ENCODE measurements at regions not wholly inside any gene's neighbourhood (a gene's known extent, or its start where the extent isn't known, plus 50 kb on each side); places are given as distances from the start of the nearest gene placed in this dataset.

DNA sequence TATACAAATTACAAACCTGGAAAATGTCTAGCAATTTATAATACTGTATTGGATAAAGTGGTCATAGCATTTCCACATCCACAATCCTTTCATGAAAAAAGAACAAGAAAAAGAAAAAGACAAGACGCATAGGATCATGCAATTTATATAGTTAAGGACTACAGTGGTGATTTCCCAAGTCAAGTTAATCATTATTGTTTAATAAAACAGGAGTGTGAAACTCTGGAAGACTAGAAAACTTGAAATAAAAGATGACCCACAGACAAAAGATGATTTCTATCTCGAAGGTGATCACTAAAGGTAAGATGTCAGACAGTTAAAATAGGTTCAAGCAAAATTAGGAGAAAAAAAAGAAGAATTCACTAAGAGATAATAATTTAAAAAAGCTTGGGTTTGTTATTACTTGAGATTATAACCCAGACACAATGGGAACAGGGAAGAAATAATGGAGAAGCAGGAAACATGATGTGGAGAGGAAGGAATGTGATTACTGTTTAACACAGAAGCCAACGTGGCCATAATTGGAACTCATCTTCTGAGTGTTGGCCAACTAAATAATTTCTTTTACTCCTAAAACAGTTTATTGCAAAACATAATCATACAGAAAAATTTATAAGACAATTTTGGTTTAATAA, 441.2 kb upstream of the ANO3 start:
- no peak for DNase-seq (ENCODE audit: low spot score)

DNA sequence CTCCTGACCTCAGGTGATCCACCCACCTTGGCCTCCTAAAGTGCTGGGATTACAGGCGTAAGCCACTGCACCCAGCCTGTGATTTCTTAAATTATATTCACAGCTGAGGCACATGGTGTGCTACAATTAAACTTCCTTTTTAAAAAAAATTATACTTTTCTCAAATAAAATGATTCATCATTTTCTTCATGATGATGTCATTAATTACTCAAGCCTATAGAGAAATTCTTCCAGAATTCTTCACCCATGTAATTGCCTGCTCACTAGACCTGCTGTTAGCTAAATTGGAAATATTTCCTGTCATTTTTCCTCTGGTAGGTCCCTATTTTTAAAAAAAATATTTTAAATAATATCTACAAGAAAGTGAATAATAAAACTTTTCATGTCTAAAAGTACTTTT, 440.0 kb upstream of the ANO3 start:
- no peak for DNase-seq (ENCODE audit: low spot score)

DNA sequence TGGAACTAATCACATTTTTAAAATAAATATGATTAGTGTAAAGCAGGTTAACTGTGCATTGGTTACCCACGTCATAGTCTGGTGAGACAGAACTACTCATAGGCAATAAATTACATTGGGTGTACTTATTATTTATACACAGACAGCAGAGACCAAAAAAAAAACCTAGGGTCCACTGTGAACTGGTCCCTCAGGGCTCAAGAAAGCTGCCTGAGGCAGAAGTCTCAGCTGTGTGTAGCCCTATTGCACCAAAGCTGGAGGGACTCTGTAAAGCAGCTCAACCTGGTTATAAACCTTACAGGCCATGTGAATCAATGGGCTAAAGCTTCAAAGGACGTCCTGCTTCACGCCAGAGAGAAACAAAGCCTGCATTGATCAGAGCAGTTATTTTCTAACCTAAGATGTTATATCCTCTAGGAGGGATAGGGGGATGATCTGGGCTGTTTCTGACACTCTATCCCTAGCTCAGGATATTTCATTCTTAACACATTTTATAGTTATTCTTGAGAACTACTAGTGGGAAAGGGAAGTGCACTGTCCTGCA, 432.2 kb upstream of the ANO3 start:
- DNase-seq (ENCODE audit: low spot score): no peak

DNA sequence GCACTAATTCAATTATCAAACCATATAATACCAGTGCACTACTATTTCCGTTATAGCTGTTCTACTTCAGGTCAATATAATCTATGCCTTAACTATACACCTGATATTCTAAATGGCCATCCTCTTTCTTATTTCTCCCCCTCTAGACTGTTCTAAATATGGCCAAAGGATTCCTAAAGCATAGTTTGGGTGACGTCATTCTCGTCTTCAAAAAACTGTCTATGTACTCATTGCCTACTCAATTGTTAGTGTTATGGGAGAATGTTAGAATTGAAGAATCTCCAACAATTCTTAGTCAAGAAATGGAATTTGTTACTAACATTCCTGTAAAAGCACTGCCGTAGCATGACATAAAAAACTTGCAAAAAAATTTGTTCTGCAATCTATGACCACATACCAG, 431.1 kb upstream of the ANO3 start:
- no peak for DNase-seq (ENCODE audit: low spot score)

DNA sequence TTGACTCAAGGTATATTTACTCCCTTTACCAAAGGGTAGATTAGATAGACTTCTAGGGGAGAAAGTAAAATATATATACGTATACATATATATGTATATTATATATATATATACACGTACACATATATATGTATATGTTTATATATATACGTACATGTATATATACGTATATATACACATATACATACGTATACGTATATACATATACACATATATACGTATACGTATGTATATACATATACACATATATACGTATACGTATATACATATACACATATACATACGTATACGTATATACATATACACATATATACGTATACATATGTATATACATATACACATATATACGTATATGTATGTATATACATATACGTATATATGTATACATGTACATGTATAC, 430.5 kb upstream of the ANO3 start:
- no peak for DNase-seq (ENCODE audit: low spot score)

DNA sequence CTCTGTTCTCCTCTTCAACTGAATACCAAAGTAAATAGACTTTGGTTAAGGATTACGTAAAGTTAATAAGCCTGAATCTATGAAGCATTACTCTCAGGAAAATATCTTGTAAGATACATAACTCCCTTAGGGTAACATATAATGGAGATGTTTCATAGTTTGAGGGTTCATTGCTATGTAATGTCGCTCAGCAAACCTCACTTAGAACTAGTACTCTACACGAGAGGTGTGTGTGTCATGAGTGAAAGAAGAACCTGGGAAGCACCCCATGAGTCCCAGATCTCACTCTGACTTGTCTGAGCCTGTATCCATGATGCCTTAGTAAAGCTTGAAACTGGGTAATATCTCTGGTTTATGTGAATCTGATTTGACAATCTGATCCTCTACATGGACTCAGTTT, 429.5 kb upstream of the ANO3 start:
- DNase-seq (ENCODE audit: low spot score): no peak

DNA sequence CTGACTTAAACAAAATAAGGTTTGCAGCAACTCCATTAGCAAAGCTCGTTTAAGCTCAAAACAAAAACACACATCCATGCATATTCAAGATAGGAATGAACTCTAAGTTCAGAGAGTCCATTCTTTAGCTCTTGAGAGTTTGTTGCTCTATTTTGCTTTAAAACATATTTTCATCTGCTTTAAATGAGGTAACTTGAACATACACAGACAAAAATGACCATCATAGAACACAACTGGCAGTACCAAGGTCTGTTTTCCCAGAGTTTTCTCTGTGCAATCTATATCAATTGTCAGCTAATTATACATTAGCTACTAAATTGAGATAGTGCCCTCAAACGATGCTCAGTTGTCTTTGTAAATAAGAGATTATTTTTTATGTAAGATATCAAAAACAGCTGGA, 423.2 kb upstream of the ANO3 start:
- DNase-seq (ENCODE audit: low spot score): no peak

DNA sequence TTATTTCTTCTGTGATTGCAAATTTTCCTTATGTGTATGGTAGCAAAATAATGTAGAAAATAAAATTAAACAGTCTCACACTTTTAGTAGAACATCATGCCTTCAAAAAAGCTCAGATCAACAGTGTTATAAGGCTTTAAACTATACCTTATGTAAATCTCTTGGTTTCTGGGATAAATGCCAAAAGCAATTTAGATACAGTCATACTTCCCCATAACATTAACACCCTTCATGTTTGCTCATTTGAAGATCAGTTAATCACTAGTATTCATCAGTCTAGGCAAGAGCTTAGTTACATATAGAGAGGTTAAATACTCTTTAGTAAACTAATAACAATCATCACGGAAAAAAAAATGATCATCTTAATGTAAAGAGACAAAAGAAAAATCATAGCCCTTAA, 421.8 kb upstream of the ANO3 start:
- no peak for DNase-seq (ENCODE audit: low spot score)

DNA sequence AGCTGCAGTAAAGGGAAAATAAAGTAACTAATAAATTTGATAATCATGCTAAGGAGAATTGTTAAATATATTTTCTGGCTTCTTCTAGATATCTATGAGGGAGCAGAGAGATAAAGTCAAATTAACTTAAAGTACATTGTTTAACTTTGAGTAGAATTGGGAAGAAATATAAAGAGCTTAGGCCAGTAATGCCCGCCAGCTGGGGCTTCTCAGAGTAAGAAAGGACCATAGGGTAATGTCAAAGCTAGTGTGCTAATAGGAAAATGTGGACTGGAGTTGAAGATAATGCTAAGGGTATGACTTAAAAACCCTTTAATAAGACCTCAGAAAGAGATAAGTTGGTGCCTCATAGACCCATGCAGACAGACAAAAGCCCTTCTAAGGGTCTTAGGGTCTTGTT, 411.6 kb upstream of the ANO3 start:
- DNase-seq (ENCODE audit: low spot score): no peak

DNA sequence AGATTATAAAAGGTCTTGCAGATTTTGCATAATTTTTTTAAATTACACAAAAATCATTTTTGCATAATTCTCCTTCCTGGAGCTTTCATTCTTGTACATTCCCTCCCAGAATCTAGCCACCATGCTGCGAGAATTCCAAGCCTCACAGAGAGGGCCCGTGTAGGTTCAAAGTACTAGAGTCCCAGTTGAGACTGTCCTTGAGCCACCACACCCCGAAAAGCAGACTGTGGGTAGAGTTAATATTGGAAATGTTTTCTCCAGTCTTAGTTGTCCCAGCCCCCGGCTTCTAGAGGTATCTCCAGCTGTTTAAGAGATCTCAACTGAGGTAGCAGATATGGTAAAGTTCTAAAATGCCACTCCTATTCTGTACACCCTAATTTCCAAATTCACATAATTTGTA, 407.3 kb upstream of the ANO3 start:
- no peak for DNase-seq (ENCODE audit: low spot score)

DNA sequence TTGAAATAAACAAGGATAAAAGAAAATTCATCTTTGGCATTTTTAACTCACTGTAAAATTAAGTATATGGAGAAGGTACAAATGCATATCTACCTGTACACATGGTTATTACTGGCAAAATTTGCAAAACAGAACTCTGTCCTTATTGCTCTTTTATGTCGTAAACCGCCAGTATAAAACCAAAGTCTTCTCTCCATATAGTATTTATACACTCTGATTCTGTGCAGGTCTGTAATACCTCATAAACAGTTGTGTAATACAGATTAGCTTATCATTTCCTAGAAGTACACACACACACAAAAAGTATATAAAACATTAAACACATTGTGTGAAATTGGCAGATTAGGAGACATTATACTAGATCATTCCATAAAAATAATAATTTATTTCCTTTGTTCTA, 406.6 kb upstream of the ANO3 start:
- DNase-seq (ENCODE audit: low spot score): no peak

DNA sequence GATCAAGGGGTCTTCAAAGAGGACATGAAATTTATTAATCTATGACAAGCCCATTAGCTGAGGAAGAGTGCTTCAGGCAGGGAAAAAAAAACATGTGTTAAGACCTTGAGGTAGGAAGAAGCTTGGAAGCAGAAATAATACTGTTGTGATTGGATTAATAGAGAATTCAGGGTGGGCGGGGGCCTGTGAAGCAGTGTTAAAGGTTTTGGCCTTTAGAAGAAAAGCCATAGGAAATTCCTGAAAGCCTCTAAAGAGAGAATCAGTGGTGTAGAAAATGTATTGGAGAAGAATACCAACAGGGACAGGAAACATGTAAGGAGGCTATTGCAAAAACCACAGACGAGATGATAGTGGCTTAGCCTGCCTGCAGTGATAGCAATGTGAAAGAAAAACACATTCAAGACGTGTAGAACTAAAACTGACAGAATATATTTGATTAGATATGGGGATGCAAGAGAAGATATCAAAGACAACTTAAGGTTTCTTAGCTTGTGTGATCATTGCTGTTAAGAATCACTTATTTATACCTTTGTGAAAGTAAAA, 404.4 kb upstream of the ANO3 start:
- no peak for DNase-seq (ENCODE audit: low spot score)

DNA sequence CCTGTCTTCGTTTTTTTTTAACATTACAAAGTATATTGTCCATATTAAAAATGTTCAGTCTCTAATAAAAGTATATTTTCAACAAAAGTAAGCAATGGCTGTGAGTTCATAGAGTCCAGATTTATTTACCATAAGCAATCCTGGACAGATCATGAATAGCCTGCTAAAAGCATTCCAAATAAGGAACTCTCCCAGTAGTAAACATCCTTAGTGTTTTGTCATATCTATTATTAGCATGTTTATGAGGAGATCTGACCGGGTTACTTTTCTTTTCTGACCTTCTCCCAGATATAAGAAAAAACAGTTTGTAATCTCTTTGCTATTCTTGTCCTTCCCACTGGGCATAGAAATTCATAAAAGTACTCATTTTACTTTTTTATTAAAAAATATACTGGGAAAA, 403.9 kb upstream of the ANO3 start:
- DNase-seq (ENCODE audit: low spot score): no peak

DNA sequence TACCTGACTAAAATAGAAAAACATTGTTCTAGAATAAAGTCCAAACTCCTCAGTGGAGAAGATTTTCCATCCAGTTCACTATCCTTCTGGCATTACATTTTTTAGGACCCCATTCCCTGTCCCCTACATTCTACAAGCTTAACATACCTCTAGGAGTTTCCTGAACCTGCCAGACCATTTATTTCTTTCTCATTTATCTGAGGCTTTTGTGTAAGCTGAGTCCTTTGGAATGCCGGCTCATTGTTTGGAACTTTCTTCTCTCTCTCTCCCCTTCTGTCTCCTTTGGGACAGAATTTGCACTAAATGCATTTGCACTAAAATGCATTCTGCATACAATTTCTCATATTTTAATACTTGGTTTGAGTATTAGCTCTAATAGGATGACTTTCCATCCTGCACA, 393.0 kb upstream of the ANO3 start:
- DNase-seq (ENCODE audit: low spot score): no peak

DNA sequence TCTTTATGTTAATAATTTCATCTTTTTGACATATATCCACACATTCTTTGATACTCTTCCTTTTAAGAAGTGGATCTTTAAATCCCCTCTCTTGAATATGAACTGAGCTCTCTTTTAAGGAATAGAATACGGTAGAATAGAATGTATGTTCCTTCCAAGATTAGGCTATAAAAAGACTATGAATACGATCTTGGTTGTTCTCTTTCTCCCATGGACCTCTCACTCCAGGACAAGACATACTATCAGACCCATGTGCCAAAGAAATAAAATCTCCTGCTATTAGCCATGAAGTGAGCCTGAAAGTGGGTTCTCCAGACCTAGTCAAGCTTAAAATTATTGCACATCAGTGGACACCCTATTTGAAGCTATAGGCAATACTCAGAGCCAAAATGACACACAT, 392.2 kb upstream of the ANO3 start:
- DNase-seq (ENCODE audit: low spot score): no peak

DNA sequence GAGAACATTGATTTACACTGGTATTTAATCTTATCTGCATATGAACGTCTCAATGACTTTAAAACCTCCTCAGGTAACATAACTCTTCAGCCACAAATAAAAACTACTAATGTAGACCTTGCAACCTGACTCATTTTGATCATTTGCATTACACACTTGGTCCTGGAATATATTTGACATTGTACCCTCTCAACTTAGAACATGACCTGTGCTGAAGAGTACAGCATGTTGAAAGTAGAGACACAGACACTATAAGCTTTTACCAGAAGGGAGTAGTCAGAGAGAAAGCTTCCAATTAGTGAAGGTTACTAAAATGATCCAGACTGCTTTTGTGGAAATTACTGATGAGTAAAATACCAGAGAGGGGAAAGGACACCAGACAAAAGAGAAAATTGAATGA, 390.6 kb upstream of the ANO3 start:
- DNase-seq (ENCODE audit: low spot score): no peak

DNA sequence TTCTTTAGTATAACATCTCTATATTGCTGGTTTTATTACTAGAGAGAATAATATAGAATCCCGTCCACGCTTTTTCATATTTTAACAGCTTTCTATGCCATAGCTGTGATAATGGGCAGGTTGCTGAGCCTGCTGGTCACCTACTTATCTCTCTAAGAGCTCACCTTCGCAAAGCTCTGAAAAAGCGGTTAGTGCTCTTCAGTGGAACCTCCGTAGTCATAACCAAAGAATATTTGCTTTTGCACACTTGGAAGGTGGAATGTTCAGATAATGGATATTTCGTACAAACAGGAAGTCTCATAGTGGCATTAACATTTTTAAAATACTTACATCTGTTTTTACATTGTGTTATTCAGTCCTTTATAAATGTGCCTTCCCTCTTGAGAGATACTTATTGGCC, 388.9 kb upstream of the ANO3 start:
- DNase-seq (ENCODE audit: low spot score): no peak

DNA sequence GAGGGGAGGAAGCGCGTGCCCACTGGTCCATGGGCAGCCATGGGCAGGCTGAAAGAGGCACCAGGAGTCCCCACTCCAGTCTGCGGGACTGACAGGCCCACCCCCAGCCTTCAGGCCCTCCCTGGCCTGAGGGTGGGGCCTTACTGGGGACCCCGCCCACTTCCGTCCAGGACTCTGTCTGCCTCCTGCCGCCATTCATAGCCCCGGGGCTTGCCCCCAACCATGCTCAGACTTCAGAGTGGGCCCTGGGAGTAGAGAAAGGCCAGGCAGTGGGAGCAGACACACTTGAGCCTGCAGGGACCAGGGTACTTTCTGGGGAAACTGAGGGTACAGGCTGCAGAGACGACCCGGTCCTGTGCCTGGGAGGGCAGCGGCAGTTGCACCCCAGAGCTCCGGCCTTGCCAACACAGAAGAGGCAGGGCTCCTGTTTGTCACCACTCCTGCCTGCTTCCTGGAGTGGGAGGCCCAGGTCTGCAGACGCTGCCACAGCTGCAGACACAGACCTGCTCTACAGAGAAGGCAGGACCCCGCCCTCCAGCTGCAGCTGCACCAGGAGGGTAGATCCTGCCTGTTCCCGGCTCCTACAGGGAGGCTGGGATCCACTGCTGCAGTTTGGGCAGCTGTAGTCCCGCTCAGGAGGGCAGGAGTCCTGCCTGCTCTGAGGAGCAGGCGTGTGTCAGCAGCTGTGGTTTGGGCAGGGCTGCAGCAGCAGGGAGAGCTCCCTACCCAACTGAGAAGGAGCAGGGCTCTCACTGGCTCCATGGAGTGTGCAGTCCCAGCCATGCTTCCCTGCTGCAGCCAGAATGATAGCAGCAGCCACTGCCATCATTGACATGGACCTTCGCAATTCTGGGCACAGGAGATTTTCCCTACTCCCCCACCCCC, 387.9 kb upstream of the ANO3 start:
- DNase-seq (ENCODE audit: low spot score): no peak

DNA sequence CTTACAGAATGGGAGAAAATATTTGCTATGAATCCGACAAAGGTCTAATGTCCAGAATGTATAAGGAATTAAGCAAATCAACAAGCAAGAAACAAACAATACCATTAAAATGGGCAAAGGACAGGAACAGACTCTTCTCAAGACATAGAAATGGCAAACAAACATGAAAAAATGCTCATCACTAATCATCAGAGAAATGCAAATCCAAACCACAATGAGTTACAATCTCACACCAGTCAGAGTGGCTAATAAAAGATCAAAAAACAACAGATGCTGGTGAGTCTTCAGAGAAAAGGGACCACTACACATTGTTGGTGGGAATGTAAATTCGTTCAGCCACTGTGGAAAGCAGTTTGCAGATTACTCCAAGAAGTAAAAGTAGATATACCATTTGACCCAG, 382.0 kb upstream of the ANO3 start:
- DNase-seq (ENCODE audit: low spot score): no peak

DNA sequence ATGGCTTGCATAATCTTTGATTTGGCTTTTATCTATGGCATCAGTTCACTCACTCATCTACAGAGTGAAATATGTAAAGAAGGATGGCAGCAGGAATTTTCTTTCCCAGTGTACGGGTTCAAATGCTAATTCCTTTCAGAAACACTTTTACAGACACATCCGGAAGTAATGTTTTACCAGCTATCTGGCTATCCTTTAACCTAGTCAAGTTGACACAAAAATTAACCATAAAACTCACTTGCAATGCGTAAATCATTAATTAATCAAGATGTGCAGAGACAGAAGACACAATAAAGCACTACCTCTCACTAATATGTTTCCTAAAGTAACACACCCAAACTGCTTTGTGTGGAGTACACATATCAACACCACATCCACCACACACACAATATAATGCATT, 378.9 kb upstream of the ANO3 start:
- no peak for DNase-seq (ENCODE audit: low spot score)

DNA sequence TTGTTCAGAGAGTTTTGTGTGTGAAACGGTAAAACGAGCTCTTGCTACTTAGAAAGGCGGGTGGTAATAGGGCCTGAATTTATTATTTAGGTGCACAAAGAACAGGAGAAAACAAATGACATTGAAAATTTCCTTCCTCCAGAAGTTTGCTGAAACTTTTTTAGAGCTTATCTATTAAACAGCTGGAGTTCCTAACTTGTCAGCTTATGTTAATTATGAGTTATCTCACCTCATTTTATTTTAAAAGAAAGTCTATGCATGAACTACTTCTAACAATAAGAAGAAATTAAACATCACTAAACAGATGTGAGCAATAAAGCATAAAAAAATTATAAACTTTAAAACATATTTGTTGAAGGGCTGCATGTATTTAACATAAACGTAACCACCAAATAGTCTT, 373.9 kb upstream of the ANO3 start:
- DNase-seq (ENCODE audit: low spot score): no peak

DNA sequence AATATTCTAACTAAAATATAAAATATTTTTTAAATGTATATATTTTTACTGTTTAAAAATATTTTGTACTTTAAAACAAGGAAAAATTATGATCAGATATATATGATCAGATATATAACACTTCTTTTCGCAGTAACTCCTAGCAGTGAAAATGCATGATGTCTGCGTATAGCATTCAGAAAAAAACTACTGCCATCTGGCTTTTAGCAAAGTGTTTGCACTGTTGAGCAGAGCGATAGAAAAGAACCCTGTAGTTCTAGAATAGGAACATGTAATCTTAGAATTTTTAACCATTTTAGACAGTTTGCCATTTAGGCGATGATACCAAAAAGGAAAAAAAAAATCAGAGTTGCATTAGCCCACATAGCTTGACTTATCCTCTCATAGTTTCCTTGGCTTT, 370.4 kb upstream of the ANO3 start:
- DNase-seq (ENCODE audit: low spot score): no peak

DNA sequence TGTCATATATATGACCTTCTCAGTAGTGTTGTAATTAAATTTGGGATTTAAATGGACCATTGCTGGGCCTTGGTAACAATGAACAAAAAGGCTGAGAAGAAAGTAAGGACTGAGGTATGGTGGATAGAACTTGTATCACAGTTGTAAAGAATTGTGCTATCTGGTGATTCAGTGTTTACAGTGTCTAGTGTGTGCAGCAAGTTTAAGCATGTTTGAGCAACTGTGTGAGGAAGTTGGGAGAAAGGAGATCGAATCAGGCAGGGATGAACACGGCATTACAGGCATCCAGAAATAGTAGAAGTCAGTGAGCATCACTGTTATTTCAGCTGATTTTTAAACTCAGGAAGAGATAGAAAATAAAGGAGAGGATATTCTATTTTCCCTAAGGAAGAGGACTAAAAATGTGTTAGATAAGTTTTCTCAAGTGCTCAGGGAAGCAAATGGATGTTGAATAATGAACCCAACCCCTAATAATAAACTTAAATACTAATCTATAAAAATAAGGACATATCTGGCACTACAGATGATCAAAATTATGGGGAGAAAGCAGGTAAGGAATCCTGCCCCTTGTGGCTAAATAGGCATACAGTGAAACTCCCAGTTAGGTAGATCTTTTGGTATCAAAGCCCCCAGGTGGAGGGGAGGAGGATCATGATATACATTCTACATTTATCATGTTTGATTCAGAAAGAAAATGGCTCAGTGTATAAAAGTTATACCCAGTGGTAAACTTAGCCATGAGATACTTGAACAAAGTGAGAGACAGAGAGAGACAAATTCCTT, 361.0 kb upstream of the ANO3 start:
- DNase-seq (ENCODE audit: low spot score): no peak
